Stimulated activated naive B cell treated with anti-CD40 and anti-IgM and Interleukin-4, amounts not matched to agents 10 μg/mL and 1 μg/mL and 100 μg/mL, for 72 hours (primary cell): ENCODE measurements at regions not wholly inside any gene's neighbourhood (a gene's known extent, or its start where the extent isn't known, plus 50 kb on each side); places are given as distances from the start of the nearest gene placed in this dataset.

ENCODE experiments used
- ATAC-seq, 2 donors: fragments of 150-1000 bp; cut with Tn5 transposase; replicated peaks; 2 replicates each; pipeline ENCODE4 v1.10.0; 2021; ENCODE audit warnings: moderate library complexity in 1 of 2
- DNase-seq: peaks from one replicate; pipeline ENCODE4 v3.0.0; 2021
- H3K27ac Mint-ChIP-seq: one replicate; pipeline ENCODE4 v1.8.0; 2022; ENCODE audit warnings: mild to moderate bottlenecking, mixed read lengths
- H3K27me3 Mint-ChIP-seq, 2 donors: one replicate each; pipeline ENCODE4 v1.8.0; 2022; ENCODE audit warnings: mixed read lengths in 2 of 2
- H3K36me3 Mint-ChIP-seq, 2 donors: one replicate each; pipeline ENCODE4 v1.8.0; 2022; ENCODE audit warnings: mixed read lengths in 2 of 2, mild to moderate bottlenecking in 1 of 2
- H3K4me1 Mint-ChIP-seq, 2 donors: one replicate each; pipeline ENCODE4 v1.8.0; 2022; ENCODE audit warnings: mixed read lengths in 2 of 2, mild to moderate bottlenecking in 1 of 2
- H3K4me3 Mint-ChIP-seq, 2 donors: one replicate each; pipeline ENCODE4 v1.8.0; 2022; ENCODE audit warnings: mild to moderate bottlenecking in 2 of 2, mixed read lengths in 2 of 2, moderate library complexity in 1 of 2
- H3K9me3 Mint-ChIP-seq, 2 donors: one replicate each; pipeline ENCODE4 v1.8.0; 2022; ENCODE audit warnings: mixed read lengths in 2 of 2, mild to moderate bottlenecking in 1 of 2

DNA sequence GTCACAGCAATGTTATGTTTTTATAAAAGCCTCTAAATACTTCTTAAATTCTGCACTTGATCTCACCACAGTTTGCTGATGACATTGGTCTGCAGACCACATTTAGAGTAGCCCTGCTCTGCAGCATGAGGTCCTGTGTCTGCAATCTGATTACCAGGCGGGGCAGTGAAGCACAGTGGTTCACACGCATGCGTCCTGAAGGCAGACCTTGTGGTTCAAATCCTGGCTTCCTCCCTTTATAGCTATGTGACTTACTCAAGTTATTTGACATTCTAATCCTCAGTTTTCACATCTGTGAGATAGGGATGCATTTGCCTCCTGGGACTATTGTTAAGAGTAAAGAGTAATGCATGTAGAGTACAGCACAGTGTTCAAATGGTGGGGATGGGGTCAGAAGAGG, 50.3 kb downstream of the BMAL2 start:
- H3K27me3 Mint-ChIP-seq = no peaks in the 10 kb centered on the region
- no peak for ATAC-seq

DNA sequence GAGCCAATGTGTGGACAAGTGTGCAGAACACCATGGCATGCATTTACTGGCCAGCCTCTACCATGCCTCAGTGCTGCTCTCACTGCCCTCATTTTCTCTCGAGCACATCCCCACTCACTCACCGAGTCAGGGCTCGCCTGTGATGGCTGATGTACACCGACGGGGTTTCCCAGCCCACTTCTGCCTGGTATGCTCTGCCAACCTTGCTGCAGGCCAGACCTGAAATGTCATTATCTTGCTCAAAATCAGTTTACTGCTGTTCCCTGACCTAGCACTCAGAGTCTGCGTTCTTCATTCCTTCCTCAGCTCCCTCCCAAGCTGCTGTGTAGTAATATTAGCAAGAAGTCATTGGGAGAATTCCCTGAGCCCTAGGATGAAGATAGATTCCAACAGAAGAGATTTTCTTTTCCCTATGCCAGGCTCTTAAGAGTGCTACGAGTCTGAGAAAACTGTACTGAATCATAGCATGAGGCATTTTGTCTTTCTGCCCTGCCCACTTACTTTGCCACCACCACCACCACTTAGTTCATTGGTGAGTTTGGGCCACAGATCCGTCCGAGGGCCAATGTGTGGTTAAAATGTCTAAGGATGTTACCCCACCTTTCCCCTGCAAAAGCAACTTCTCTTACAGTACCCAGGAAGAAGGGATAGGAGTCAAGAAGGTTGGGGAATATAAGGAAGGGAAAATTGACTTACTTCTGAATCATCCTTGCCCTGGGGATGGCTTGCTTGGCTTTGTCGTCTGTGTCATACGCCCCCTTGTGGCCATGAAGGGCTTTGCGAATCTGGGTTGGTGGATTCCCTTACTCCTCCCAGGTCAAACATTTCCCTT, 51.0 kb downstream of the BMAL2 start:
- Mint-ChIP-seq H3K4me1 (peaks cover 0 to 9% of the 10 kb centered on the region in 2 donors), H3K27me3 (no peaks in the 10 kb centered on the region), H3K9me3 (no peaks in the 10 kb centered on the region), H3K4me3 (no peak overlapping the region), H3K36me3 (peaks cover 33 to 49% of the 10 kb centered on the region in 2 donors), H3K27ac (no peak overlapping the region)
- ATAC-seq = peak; percentile 65 to 70
- peak; percentile 26 for DNase-seq

More for the DNA sequence above, 50.3 kb downstream of the BMAL2 start:
- Mint-ChIP-seq H3K27ac (no peak overlapping the region), H3K9me3 (no peaks in the 10 kb centered on the region), H3K36me3 (peaks cover 29 to 42% of the 10 kb centered on the region in 2 donors), H3K4me1 (peaks cover 0 to 9% of the 10 kb centered on the region in 2 donors), H3K4me3 (no peak overlapping the region)
- DNase-seq = no peak

DNA sequence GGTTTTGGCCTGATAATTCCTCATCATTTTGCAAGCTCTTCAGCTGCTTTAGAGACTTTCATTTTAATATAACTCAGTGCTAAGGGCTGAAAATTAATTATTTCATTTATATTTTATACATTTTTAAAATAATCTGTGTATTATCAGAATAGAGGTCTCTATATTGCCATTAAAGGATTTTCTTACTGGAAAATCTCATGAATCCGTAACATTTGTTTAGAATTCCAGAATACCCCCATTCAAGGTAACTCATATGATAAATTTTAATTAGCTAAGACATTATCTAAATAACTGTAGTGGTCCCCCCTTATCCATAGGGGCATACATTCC, 51.6 kb downstream of the BMAL2 start:
- DNase-seq = no peak
- no peak overlapping the region for H3K4me3 Mint-ChIP-seq
- H3K27me3 Mint-ChIP-seq = no peaks in the 10 kb centered on the region
- peaks cover 33 to 49% of the 10 kb centered on the region in 2 donors for H3K36me3 Mint-ChIP-seq
- ATAC-seq = no peak
- no peaks in the 10 kb centered on the region for H3K9me3 Mint-ChIP-seq
- H3K4me1 Mint-ChIP-seq = peaks cover 0 to 9% of the 10 kb centered on the region in 2 donors
- no peak overlapping the region for H3K27ac Mint-ChIP-seq

DNA sequence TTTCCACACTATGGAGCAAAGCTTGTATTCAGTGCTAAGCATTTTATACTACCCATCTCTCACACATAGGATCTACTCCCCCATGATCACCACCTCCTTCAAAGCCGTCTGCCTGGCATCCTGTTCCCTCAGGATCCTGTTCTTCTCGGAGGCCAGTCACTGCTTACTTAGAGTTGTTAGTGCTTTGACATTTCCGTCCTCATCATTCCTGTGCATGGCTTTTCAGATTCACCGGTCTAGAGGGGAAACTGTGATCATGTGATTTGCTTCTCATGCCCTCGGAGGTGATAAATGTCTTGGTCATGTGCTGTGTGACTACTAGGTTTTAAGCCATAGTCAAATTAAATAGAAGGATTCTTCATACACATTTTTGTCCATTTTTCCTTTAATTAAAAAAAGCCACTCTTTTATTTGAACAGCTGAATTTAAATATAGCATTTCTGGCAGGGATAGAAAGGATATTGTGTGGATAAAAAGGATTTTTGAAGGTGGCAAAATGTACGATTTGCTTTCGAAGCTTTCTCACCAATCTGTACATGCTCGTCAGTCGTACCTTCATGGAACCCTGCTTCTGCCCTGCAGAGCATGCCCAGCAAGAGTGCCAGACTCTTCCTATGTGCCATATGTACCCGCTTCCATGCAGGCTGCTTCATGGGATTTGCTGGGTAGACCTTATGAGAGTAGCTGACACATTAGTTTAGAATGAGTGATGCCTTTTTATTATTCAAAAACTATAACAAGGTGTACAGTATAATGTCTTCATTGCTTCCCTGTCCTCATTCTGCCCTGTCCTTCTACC, 53.3 kb downstream of the BMAL2 start:
- H3K27ac Mint-ChIP-seq = no peak overlapping the region
- no peaks in the 10 kb centered on the region for H3K27me3 Mint-ChIP-seq
- no peak overlapping the region for H3K4me3 Mint-ChIP-seq
- DNase-seq = no peak
- H3K9me3 Mint-ChIP-seq = no peaks in the 10 kb centered on the region
- H3K4me1 Mint-ChIP-seq = peaks cover 0 to 9% of the 10 kb centered on the region in 2 donors
- peaks cover 32 to 59% of the 10 kb centered on the region in 2 donors for H3K36me3 Mint-ChIP-seq
- ATAC-seq = no peak

DNA sequence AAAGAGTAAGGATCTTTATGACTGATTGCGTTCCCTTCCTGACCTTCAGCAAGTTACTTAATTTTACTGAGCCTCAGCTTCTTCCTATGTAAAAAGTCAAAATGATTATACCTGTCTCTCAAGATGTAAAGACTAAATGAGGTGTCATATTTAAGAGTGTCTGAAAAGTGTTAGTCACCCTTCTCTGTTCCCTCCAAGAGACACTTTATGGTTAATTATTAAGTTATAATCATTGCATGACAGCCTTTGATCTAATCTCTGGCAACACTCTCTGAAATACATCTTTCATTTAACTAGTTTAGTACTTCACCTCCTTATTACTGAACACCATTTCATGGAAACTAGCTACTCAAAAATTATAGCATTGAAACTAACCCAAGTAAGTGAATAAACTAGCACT, 54.8 kb downstream of the BMAL2 start:
- Mint-ChIP-seq H3K4me3 (no peak overlapping the region), H3K4me1 (peaks cover 0 to 9% of the 10 kb centered on the region in 2 donors), H3K27me3 (no peaks in the 10 kb centered on the region), H3K9me3 (peaks cover 0 to 2% of the 10 kb centered on the region in 2 donors), H3K36me3 (peaks cover 32 to 60% of the 10 kb centered on the region in 2 donors), H3K27ac (no peak overlapping the region)
- no peak for DNase-seq
- ATAC-seq = peak in 1 of 2 donors; percentile 56

DNA sequence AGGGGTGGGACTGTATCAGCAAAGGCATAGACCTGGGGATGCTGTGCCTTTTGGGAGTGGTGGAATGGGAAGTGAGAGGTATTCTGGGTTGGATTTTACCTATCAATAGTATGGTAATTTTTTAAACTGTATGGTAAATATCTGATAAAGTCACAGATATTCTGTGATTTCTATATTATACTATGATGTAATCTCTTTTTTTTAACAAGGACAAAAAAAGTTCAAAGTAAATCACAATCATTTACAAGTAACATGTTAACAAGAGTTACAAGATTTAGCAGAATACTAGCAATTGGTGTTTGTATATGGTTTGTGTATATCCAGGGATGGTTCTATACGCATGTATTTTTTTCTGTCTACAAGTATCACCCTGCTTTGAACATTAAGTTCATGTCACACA, 56.0 kb downstream of the BMAL2 start:
- no peak overlapping the region for H3K27ac Mint-ChIP-seq
- peaks cover 0 to 3% of the 10 kb centered on the region in 2 donors for H3K4me1 Mint-ChIP-seq
- peaks cover 39 to 63% of the 10 kb centered on the region in 2 donors for H3K36me3 Mint-ChIP-seq
- DNase-seq (no peak), ATAC-seq (no peak)
- peaks cover 0 to 2% of the 10 kb centered on the region in 2 donors for H3K9me3 Mint-ChIP-seq
- H3K4me3 Mint-ChIP-seq = no peak overlapping the region
- no peaks in the 10 kb centered on the region for H3K27me3 Mint-ChIP-seq

DNA sequence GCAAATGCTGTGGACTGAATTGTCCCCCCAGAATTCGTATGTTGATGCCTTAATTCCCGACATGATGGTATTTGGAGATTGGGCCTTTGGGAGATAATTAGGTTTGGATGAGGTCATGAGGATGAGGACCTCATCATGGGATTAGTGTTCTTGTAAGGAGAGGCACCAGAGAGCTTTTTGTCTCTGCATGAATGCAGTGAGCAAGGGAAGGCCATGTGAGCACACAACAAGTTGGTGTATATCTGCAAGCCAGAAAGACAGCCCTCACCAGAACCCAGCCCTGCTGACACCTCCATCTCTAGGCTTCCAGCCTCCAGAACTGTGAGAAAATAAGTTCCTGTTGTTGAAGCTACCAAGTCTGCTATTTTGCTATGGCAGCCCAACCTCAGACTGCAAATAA, 51.9 kb upstream of the SMCO2 start:
- Mint-ChIP-seq H3K9me3 (peaks cover 0 to 2% of the 10 kb centered on the region in 2 donors), H3K4me3 (no peak overlapping the region), H3K4me1 (no peaks in the 10 kb centered on the region), H3K36me3 (peaks cover 26 to 72% of the 10 kb centered on the region in 2 donors), H3K27me3 (no peaks in the 10 kb centered on the region), H3K27ac (no peak overlapping the region)
- DNase-seq (no peak), ATAC-seq (no peak)

DNA sequence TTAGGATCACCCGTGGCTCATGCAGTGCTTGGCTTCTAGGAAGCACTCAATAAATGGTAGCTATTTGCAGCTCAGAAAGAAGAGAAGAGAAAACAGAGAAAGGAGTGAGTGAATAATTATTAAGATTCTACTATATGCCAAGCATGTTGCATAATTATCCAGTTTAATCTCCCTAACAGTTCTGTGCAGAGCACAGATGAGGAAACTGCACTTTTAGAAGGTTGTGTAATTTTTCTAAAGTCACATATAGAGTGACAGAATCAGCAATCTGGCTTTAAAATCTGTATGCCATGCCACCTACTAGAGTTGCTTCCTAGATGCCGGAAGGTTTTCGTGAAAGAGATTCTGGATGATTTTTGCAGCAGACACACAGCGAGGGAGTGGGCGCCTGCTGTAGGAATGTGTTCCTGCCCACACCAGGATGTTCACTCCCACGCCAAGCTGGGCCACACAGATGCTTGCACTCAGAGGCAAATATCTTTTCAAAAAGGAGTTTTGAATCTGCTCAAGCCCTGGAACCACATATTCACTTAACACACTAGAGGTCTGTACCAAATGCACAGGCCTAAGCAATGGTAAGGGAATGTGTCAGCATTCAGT, 50.2 kb upstream of the SMCO2 start:
- no peaks in the 10 kb centered on the region for H3K4me1 Mint-ChIP-seq
- H3K9me3 Mint-ChIP-seq = no peaks in the 10 kb centered on the region
- no peaks in the 10 kb centered on the region for H3K27me3 Mint-ChIP-seq
- ATAC-seq (no peak), DNase-seq (no peak)
- H3K27ac Mint-ChIP-seq = peak overlapping the region; percentile 75
- H3K4me3 Mint-ChIP-seq = no peak overlapping the region
- peaks cover 20 to 62% of the 10 kb centered on the region in 2 donors for H3K36me3 Mint-ChIP-seq
